HPDE6-E6E7 (cell line): ENCODE measurements at regions not wholly inside any gene's neighbourhood (a gene's known extent, or its start where the extent isn't known, plus 50 kb on each side); places are given as distances from the start of the nearest gene placed in this dataset.

ENCODE experiments used
- DNase-seq: peaks from one replicate; pipeline ENCODE4 v3.0.0; 2011; ENCODE audit warnings: missing footprints; ENCODE audit errors: extremely low spot score

- no peak for DNase-seq
Measured at GRCh38 chr6:165825256-165825815, 162.3 kb upstream of the PDE10A start.

GRCh38 chr6:165823609-165824326 is 160.7 kb upstream of the PDE10A start:
- DNase-seq = no peak

GRCh38 chr6:165822501-165822900 is 159.5 kb upstream of the PDE10A start:
- no peak for DNase-seq

GRCh38 chr6:165821754-165822153 is 158.7 kb upstream of the PDE10A start:
- no peak for DNase-seq

GRCh38 chr6:165820934-165821333 is 157.9 kb upstream of the PDE10A start:
- DNase-seq = no peak

GRCh38 chr6:165820407-165820806 is 157.4 kb upstream of the PDE10A start:
- DNase-seq = no peak

GRCh38 chr6:165819394-165819793 is 156.4 kb upstream of the PDE10A start:
- DNase-seq = no peak

- DNase-seq = no peak
Measured at GRCh38 chr6:165818200-165818599, 155.2 kb upstream of the PDE10A start.

- DNase-seq = no peak
Measured at GRCh38 chr6:165817771-165818170, 154.7 kb upstream of the PDE10A start.

- DNase-seq = no peak
Measured at GRCh38 chr6:165817148-165817547, 154.1 kb upstream of the PDE10A start.

GRCh38 chr6:165814679-165815078 is 151.6 kb upstream of the PDE10A start:
- no peak for DNase-seq

GRCh38 chr6:165811512-165811911 is 148.5 kb upstream of the PDE10A start:
- no peak for DNase-seq

- no peak for DNase-seq
Measured at GRCh38 chr6:165808021-165808420, 145.0 kb upstream of the PDE10A start.

GRCh38 chr6:165807249-165807960 is 144.4 kb upstream of the PDE10A start:
- DNase-seq = no peak

- no peak for DNase-seq
Measured at GRCh38 chr6:165806126-165806810, 143.2 kb upstream of the PDE10A start.

- no peak for DNase-seq
Measured at GRCh38 chr6:165805636-165806035, 142.6 kb upstream of the PDE10A start.

- no peak for DNase-seq
Measured at GRCh38 chr6:165805067-165805555, 142.1 kb upstream of the PDE10A start.

- DNase-seq = no peak
Measured at GRCh38 chr6:165804331-165805066, 141.5 kb upstream of the PDE10A start.

- no peak for DNase-seq
Measured at GRCh38 chr6:165800337-165800736, 137.3 kb upstream of the PDE10A start.

GRCh38 chr6:165799391-165800153 is 136.5 kb upstream of the PDE10A start:
- no peak for DNase-seq

- no peak for DNase-seq
Measured at GRCh38 chr6:165798991-165799390, 135.9 kb upstream of the PDE10A start.
